CD4-positive, alpha-beta T cell treated with Interleukin-10 for 1 hour (primary cell): ENCODE measurements at regions not wholly inside any gene's neighbourhood (a gene's known extent, or its start where the extent isn't known, plus 50 kb on each side); places are given as distances from the start of the nearest gene placed in this dataset.

ENCODE experiments used
- DNase-seq: peaks from one replicate; pipeline ENCODE4 v3.0.0-alpha.2; 2020

DNA sequence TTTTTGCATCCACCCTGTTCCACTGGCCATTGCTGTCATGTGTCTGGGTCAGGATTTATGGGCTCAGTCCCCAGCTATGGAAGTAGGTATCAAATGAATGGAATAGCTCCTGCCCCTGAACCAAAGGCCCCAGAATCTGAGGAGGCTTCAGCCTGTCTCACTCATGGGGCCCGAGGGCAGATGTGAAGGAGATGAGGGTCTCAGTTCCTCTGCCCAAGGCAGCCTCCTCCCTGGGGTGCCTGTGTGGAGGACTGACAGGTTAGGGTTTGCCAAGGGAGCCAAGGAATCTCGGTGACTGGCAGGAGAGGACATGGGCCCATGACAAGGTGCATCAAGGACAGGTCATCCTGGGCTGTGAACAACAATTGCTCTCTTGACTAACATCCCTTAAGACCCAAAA, 70.4 kb downstream of the CPN2 start:
- DNase-seq = no peak

DNA sequence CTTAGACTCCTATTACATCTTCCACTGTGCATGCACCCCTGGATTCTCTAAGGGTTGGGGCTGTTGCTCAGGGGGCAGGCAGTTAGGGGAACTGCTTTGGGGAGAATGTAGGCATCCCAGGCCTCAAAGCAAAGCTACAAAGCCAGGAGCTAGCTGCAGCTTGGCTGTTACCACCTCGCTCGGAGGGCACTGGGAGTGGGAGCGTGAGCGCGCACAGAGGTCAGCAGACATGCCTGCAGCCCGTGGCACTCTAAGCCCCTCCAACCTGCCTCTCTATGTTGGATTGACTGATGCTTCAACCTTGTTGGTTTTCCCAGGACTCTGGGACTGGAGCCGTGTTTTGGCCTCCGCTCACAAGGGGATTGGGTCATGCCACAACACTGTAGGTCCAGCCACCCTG, 69.8 kb downstream of the CPN2 start:
- no peak for DNase-seq

DNA sequence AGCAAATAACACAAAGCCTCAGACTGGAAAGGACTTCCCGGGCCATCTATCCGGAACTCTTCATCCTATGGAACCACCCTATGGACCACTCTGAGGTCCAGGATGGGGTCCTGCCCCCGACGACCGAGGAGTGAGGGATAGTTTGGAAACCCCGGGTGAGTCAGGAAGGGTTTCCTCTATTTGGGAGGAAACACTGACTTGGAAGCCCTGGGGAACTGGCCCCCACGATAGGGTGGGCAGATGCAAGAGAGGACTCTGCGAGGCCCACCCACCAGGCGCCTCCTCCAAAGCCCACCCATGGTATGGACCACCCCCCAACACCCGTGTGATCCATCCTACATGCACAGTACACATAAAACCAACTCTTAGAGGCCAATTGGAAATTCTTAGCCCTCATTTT, 69.4 kb downstream of the CPN2 start:
- no peak for DNase-seq

DNA sequence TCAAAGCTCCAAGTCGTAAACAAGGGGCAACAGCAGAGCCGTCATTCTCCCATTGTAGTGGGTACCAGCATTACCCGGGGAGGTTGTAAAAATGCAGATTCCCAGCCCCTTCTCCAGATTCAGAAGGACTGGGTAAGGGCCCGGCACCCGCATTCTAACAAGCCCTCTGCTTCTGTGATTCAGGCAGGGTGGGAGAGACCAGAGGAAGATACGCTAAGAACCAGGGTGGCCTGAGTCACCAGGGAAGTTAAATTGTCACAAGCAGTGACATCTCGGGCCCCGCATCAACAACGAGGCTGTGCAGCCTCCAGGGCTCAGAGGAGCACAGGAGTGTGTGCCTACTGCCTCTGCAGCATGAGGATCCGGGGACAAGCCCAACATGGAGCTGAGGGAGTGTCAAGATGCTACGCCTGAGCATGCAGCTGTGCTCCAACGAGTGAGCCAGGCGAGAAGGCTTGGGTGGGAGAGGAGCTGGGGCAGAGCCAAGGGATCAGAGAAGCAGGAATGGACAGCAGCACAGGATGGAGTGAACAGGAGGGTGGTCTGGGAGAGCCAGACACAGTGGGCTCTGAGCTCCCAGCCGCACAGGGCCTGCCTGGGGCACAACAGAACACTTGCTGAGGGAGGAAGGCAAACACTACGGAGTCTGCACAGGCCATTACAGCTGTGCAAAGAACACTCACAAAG, 68.5 kb downstream of the CPN2 start:
- DNase-seq = no peak

DNA sequence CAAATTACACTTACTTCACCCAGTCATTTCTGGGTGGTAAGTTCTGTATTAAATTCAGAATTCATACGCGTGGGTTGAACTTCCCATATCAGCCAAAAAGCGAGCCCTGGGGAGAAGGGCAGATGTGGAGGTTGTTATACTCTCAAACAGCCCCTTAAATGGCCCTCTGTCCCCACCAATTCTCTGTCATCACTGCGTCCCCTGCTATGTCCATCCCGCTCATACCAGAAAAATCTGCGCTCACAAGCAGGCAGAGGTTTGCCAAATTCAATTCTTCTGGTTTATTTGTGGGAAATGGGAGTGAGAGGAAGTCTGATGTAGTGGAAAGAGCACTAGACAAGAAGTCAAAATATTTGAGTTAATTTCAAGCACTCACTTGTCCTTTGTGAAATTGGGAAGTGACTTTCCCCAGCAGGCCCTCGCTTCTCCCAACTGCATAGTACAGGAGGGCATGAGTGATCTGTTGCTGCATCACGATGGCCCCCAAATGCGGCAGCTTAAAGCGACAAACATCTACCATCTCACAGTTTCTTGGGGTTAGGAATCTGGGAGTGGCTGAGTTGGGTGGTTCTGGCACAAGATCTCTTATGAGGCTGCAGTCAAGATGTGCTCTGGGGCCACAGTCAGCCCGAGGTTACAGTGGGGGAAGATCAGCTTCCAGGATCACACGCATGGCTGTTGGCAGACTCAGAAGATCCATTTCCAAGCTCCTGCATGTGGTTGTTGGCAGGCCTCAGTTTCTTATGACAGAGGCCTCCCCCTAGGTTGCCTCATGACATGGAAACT, 67.7 kb downstream of the CPN2 start:
- DNase-seq = no peak

DNA sequence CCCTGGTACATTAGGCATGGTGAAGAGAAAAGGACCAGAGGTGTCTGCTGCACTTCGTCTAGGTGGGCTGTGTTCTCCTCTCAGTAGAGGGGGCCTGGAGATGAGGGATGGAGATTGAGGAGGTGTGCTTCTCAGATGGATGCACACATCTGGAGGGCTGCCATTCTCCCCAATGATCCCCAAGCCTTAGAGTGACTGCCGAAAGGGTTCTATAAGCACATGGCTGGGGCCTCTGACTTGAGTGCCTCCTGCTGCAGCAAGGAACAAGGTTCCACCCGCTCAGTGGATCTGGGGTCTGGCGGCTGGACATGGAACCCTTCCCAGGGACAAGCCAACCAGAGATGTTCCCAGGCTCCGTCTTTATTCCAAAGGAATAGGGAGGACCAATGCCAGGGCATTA, 66.8 kb downstream of the CPN2 start:
- no peak for DNase-seq

DNA sequence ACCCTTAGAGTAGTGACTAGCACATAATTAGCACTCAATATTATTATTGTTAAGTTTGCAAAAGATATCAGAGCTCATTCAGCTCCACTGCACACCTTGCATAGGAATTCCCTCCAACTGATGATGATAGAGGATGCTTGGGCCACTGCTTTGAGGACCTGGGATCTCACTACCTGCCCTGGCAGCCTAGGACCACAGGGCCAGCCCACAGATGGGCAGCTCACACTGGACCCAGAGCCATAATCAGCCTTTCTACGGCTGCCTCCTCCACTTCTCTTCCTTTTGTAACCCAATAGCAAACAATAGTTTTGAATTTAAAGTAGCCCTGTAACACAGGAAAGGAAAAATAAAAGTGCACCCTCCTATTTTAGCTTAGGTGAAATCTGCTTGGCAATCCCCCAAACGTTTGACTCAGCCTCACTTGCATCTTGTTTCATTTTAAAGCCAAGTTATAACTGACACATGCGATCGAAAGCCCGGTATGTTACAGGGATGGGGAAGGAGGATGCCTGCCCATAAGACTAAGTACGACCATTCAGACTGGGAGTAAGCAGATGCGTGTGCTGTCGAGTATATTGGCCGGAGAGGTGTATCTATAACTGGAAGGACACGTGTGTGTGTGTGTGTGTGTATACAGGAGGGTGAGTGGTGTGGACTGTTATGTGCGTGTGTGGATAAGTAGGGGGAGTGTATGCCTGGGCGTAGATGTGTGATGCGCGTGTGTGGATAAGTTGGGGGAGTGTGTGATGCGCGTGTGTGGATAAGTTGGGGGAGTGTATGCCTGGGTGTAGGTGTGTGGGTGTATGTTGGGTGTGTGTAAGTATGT, 65.9 kb downstream of the CPN2 start:
- no peak for DNase-seq

DNA sequence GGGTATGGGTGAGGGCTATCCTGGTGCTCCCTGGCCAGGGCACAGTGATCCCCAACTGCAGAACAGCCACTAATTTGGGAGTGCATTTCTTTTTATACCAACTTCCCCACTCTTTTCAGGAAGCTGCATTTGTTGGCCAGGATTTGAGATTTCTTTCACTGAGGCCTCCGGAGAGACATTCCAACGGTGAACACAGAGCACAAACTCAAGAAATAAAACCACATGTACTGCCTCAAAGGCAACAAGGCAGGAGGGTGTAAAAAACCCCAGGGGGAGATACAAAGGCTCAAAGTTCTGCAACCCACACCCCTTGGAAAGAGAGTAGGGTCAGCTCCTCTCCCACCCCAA, 65.3 kb downstream of the CPN2 start:
- no peak for DNase-seq

DNA sequence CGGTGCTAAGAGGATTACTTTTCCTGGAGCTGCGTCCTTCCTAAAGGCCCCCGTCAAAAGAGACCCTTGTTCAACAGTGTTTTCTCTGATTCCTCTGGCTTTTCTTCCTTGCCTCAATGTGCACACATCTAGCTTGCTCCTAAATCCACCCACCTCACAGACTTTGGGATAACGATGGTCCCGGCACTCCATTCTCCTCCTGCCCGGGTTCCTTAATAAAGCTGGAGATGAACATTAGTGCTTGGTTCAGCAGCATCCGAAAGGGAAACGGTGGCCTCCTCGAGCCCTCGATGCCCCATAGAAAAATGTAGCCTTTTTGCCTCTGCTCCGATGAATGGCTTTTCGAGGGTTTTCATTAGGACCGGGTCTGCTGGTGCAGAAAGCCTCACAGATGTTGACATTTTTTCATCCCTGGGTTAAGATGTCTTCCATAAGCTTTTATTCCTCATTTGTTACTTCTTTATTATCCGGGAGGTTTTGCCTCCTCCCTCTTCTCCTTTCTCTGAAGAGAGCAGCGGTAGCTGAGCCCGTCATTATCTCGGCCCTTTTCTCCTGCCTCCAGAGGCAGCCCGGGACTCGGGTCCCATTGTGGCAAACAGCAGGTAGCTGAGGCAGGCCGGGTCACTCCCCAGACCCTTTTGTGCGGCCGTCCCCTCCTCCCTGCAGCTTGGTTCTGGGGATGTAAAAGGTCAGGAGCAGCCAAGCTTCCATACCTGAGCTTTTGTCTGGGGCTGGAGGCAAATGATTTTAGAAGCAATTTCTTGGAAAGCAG, 64.6 kb downstream of the CPN2 start:
- no peak for DNase-seq

DNA sequence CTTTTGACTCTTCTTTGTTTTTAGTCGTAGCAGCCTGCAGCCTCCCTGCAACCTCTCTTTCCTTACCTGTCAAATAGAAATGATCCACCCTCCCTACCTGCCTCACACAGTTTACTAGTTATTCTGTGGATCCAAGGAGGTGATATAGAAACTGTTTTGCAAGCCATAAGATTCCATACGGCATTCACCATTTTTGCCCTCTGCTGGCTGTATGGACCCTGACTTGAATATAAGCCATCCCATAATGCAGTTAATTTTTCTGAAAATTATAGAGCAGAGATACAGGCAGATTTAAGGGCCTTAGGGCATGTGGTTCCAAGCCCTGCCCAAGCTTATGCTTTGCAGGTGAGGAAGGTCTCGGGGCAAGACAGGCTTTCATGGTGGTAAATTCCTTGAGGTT, 63.8 kb downstream of the CPN2 start:
- no peak for DNase-seq

DNA sequence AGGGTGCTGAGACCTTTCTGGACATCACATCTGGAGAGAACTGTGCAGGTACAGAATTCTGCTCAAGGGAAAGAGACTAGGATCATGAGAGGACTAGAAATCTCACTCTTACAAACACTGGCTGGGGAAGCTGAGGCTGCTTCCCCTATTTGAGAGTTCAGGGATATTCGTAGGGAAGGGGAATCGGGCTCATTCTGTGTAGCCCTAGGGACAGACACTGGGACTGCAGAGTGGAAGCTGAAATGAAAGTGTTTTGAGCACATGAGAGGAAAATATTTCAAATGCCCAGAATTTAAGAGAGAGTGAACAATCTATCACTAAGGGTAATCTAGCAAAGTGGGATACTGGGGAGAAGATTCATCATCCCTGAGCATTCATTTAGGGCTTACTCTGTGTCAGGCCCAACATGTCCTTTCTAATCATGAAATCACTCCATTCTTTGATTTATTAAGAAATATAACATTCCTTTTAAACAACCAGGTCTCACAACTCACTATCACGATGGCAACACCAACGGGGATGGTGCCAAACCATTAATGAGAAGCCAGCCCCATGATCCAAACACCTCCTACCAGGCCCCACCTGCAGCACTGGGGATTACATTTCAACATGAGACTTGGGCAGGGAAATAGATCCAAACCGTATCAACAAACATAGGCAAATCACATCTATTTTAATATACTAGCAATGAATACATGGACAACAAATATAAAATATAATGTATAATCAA, 63.0 kb downstream of the CPN2 start:
- DNase-seq = no peak
